ENCODE measurements at regions not wholly inside any gene's neighbourhood (a gene's known extent, or its start where the extent isn't known, plus 50 kb on each side); places are given as distances from the start of the nearest gene placed in this dataset.

- Histone ChIP-seq H3K9me3 (no peaks in the 10 kb centered on the region), H3K4me3 (ENCODE audit: low read depth, low read length) (no peak overlapping the region), H3K4me1 (no peaks in the 10 kb centered on the region), H3K36me3 (ENCODE audit: control insufficient read depth, insufficient read depth, low read length) (no peaks in the 10 kb centered on the region), H3K27me3 (replicated peaks; ENCODE audit: control insufficient read depth, insufficient read depth, low read length) (no peaks in the 10 kb centered on the region)
- no peaks in the 10 kb centered on the region for H3K9me3 Mint-ChIP-seq (ENCODE audit: unreplicated experiment)
- H3K27me3 Mint-ChIP-seq (ENCODE audit: insufficient read depth, unreplicated experiment): no peaks in the 10 kb centered on the region
- no peaks in the 10 kb centered on the region for H3K36me3 Mint-ChIP-seq (ENCODE audit: insufficient read depth, unreplicated experiment)
- DNase-seq: no peak
- no peak overlapping the region for H3K27ac Mint-ChIP-seq (ENCODE audit: unreplicated experiment)
- ChIA-PET POLR2A (no interaction called here), CTCF (no interaction called here)
- H3K4me3 Mint-ChIP-seq (ENCODE audit: unreplicated experiment): no peak overlapping the region
- no TSS peak for BruUV-seq (replicated peaks)
- no peaks in the 10 kb centered on the region for H3K4me1 Mint-ChIP-seq (ENCODE audit: low read depth, unreplicated experiment)
- TF ChIP-seq, protein P1, sequence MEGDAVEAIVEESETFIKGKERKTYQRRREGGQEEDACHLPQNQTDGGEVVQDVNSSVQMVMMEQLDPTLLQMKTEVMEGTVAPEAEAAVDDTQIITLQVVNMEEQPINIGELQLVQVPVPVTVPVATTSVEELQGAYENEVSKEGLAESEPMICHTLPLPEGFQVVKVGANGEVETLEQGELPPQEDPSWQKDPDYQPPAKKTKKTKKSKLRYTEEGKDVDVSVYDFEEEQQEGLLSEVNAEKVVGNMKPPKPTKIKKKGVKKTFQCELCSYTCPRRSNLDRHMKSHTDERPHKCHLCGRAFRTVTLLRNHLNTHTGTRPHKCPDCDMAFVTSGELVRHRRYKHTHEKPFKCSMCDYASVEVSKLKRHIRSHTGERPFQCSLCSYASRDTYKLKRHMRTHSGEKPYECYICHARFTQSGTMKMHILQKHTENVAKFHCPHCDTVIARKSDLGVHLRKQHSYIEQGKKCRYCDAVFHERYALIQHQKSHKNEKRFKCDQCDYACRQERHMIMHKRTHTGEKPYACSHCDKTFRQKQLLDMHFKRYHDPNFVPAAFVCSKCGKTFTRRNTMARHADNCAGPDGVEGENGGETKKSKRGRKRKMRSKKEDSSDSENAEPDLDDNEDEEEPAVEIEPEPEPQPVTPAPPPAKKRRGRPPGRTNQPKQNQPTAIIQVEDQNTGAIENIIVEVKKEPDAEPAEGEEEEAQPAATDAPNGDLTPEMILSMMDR (IDR thresholded peaks at IDR 0.05; ENCODE audit: insufficient read depth in 1 of 2, low read depth in 1 of 2, low read length in 1 of 2, severe bottlenecking in 1 of 2, unreplicated experiment in 1 of 2): no peak
- intact Hi-C loops (cut with micrococcal nuclease; ENCODE audit: unreplicated experiment): no loop called here
Observed at GRCh38 chr16:35255186-35255803, 1795.9 kb downstream of the TP53TG3F start.

- no peaks in the 10 kb centered on the region for H3K27me3 ChIP-seq (replicated peaks; ENCODE audit: control insufficient read depth, insufficient read depth, low read length)
- TF ChIP-seq, protein P1 (IDR thresholded peaks at IDR 0.05; ENCODE audit: insufficient read depth in 1 of 2, low read depth in 1 of 2, low read length in 1 of 2, severe bottlenecking in 1 of 2, unreplicated experiment in 1 of 2): no peak
- H3K36me3 ChIP-seq (ENCODE audit: control insufficient read depth, insufficient read depth, low read length): no peaks in the 10 kb centered on the region
- no peak for DNase-seq
- Mint-ChIP-seq H3K4me3 (ENCODE audit: unreplicated experiment) (no peak overlapping the region), H3K27ac (ENCODE audit: unreplicated experiment) (no peak overlapping the region), H3K4me1 (ENCODE audit: low read depth, unreplicated experiment) (no peaks in the 10 kb centered on the region), H3K27me3 (ENCODE audit: insufficient read depth, unreplicated experiment) (no peaks in the 10 kb centered on the region), H3K9me3 (ENCODE audit: unreplicated experiment) (no peaks in the 10 kb centered on the region), H3K36me3 (ENCODE audit: insufficient read depth, unreplicated experiment) (no peaks in the 10 kb centered on the region)
- H3K4me1 ChIP-seq: no peaks in the 10 kb centered on the region
- H3K9me3 ChIP-seq: no peaks in the 10 kb centered on the region
- POLR2A ChIA-PET: no interaction called here
- H3K4me3 ChIP-seq (ENCODE audit: low read depth, low read length): no peak overlapping the region
- CTCF ChIA-PET: no interaction called here
- intact Hi-C loops (cut with micrococcal nuclease; ENCODE audit: unreplicated experiment): no loop called here
- BruUV-seq (replicated peaks): no TSS peak
Observed at GRCh38 chr16:35255816-35256215, 1796.4 kb downstream of the TP53TG3F start.

GRCh38 chr16:35258381-35258780, 1799.0 kb downstream of the TP53TG3F start:
- POLR2A ChIA-PET: no interaction called here
- no peaks in the 10 kb centered on the region for H3K4me1 Mint-ChIP-seq (ENCODE audit: low read depth, unreplicated experiment)
- no peaks in the 10 kb centered on the region for H3K27me3 Mint-ChIP-seq (ENCODE audit: insufficient read depth, unreplicated experiment)
- DNase-seq: no peak
- intact Hi-C loops (cut with micrococcal nuclease; ENCODE audit: unreplicated experiment): no loop called here
- CTCF ChIA-PET: no interaction called here
- no peak overlapping the region for H3K4me3 Mint-ChIP-seq (ENCODE audit: unreplicated experiment)
- BruUV-seq (replicated peaks): no TSS peak
- H3K27ac Mint-ChIP-seq (ENCODE audit: unreplicated experiment): no peak overlapping the region
- Histone ChIP-seq H3K36me3 (ENCODE audit: control insufficient read depth, insufficient read depth, low read length) (no peaks in the 10 kb centered on the region), H3K27me3 (replicated peaks; ENCODE audit: control insufficient read depth, insufficient read depth, low read length) (no peaks in the 10 kb centered on the region), H3K9me3 (no peaks in the 10 kb centered on the region), H3K4me1 (no peaks in the 10 kb centered on the region), H3K4me3 (ENCODE audit: low read depth, low read length) (no peak overlapping the region)
- TF ChIP-seq, protein P1 (IDR thresholded peaks at IDR 0.05; ENCODE audit: insufficient read depth in 1 of 2, low read depth in 1 of 2, low read length in 1 of 2, severe bottlenecking in 1 of 2, unreplicated experiment in 1 of 2): no peak
- H3K36me3 Mint-ChIP-seq (ENCODE audit: insufficient read depth, unreplicated experiment): no peaks in the 10 kb centered on the region
- no peaks in the 10 kb centered on the region for H3K9me3 Mint-ChIP-seq (ENCODE audit: unreplicated experiment)
